SK-N-SH treated with all-trans-retinoic acid at 6 μM for 48 hours (cell line): ENCODE measurements at regions not wholly inside any gene's neighbourhood (a gene's known extent, or its start where the extent isn't known, plus 50 kb on each side); places are given as distances from the start of the nearest gene placed in this dataset.

Source experiments
- ISL1 ChIP-seq: fragments of 250-450 bp; sonication (Bioruptor Pico); IDR thresholded peaks from 2 replicates; pipeline ENCODE4 v2.1.2; 2022; ENCODE audit warnings: mild to moderate bottlenecking, moderate library complexity
- PATZ1 ChIP-seq: fragments of 250-450 bp; sonication (Bioruptor Pico); IDR thresholded peaks from 2 replicates; pipeline ENCODE4 v1.8.0; 2020; ENCODE audit warnings: mild to moderate bottlenecking, moderate library complexity, borderline replicate concordance
- POU6F1 ChIP-seq: fragments of 250-450 bp; sonication (Bioruptor Pico); IDR thresholded peaks from 2 replicates; pipeline ENCODE4 v1.8.0; 2021; ENCODE audit warnings: low read depth, mild to moderate bottlenecking, moderate library complexity, borderline replicate concordance
- RARB ChIP-seq: fragments of 250-450 bp; sonication (Bioruptor Pico); IDR thresholded peaks from 2 replicates; pipeline ENCODE4 v1.8.0; 2021; ENCODE audit warnings: mild to moderate bottlenecking, moderate library complexity
- ZNF565 ChIP-seq: fragments of 450-650 bp; formaldehyde crosslinking; conservative IDR thresholded peaks from 2 replicates; pipeline ENCODE4 v1.5.0; 2020; ENCODE audit warnings: low read depth, mild to moderate bottlenecking, moderate library complexity
- TF ChIP-seq, protein P1 (sequence below): fragments of 250-450 bp; sonication (Bioruptor Pico); IDR thresholded peaks from 2 replicates; pipeline ENCODE4 v1.5.1; 2021; ENCODE audit warnings: mild to moderate bottlenecking, moderate library complexity

- TF ChIP-seq PATZ1 = no peak
- no peak for TF ChIP-seq POU6F1 (CRISPR knock-in tag)
- TF ChIP-seq, protein P1, sequence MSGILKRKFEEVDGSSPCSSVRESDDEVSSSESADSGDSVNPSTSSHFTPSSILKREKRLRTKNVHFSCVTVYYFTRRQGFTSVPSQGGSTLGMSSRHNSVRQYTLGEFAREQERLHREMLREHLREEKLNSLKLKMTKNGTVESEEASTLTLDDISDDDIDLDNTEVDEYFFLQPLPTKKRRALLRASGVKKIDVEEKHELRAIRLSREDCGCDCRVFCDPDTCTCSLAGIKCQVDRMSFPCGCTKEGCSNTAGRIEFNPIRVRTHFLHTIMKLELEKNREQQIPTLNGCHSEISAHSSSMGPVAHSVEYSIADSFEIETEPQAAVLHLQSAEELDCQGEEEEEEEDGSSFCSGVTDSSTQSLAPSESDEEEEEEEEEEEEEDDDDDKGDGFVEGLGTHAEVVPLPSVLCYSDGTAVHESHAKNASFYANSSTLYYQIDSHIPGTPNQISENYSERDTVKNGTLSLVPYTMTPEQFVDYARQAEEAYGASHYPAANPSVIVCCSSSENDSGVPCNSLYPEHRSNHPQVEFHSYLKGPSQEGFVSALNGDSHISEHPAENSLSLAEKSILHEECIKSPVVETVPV = no peak
- TF ChIP-seq ZNF565 = no peak
- TF ChIP-seq ISL1 (CRISPR knock-in tag) = no peak
- no peak for TF ChIP-seq RARB
Observed at GRCh38 chr14:53310412-53310811, 157.3 kb upstream of the DDHD1 start.
